CD4-positive, alpha-beta T cell (primary cell): ENCODE measurements at regions not wholly inside any gene's neighbourhood (a gene's known extent, or its start where the extent isn't known, plus 50 kb on each side); places are given as distances from the start of the nearest gene placed in this dataset.
A peak's percentile ranks its signal among the peaks of the same experiment; 100 is the strongest.

ENCODE experiments used
- ATAC-seq: fragments of 200-7000 bp; cut with Tn5 transposase; one replicate; pipeline ENCODE4 v1.10.0; 2022; ENCODE audit warnings: mild to moderate bottlenecking; ENCODE audit not compliant: poor library complexity
- CTCF ChIA-PET: fragments of 350-600 bp; sonication (Branson Sonifier 250); formaldehyde crosslinking; loops from one replicate; lab custom pipeline; 2021; ENCODE audit warnings: antibody characterized with exemption, inconsistent platforms; lab: Charles Lee
- POLR2A ChIA-PET: fragments of 350-600 bp; sonication (Branson Sonifier 250); formaldehyde crosslinking; loops from one replicate; lab custom pipeline; 2021; ENCODE audit warnings: antibody characterized with exemption, inconsistent platforms; lab: Charles Lee
- DNase-seq, 14 experiments: peaks; one replicate each; pipeline ENCODE4 v3.0.0-alpha.2; 2013 to 2020; ENCODE audit warnings: mixed read lengths in 2 of 14
- H3K27ac ChIP-seq, 2 donors: one replicate each; pipeline versions ENCODE4 v1.5.1 to v1.7.0; 2013; ENCODE audit warnings: low read length in 2 of 2, low read depth in 1 of 2, mild to moderate bottlenecking in 1 of 2
- H3K27me3 ChIP-seq, 2 experiments: 1 replicate in 1 of 2; 2 replicates in 1 of 2; pipeline versions ENCODE4 v1.6.1 to v1.7.0; 2013; ENCODE audit warnings: low read length in 2 of 2, control low read depth in 1 of 2, mild to moderate bottlenecking in 1 of 2, moderate library complexity in 1 of 2; ENCODE audit not compliant: insufficient read depth in 2 of 2, control insufficient read depth in 1 of 2
- H3K36me3 ChIP-seq: one replicate; pipeline ENCODE4 v1.6.1; 2013; ENCODE audit warnings: low read length, control low read depth; ENCODE audit not compliant: insufficient read depth
- H3K4me1 ChIP-seq: one replicate; pipeline ENCODE4 v1.6.1; 2013; ENCODE audit warnings: low read length, control low read depth; ENCODE audit not compliant: insufficient read depth
- H3K4me3 ChIP-seq: one replicate; pipeline ENCODE4 v1.5.1; 2013; ENCODE audit warnings: mild to moderate bottlenecking, low read length, moderate library complexity
- H3K9me3 ChIP-seq, 2 experiments: 1 replicate in 1 of 2; 2 replicates in 1 of 2; pipeline versions ENCODE4 v1.6.1 to v1.7.0; 2013; ENCODE audit warnings: low read length in 2 of 2, mild to moderate bottlenecking in 2 of 2, control low read depth in 1 of 2, moderate library complexity in 1 of 2; ENCODE audit not compliant: control insufficient read depth in 1 of 2, insufficient read depth in 1 of 2
- H3K27ac Mint-ChIP-seq: one replicate; pipeline ENCODE4 v1.8.0; 2020; ENCODE audit warnings: mixed read lengths
- H3K27me3 Mint-ChIP-seq: one replicate; pipeline ENCODE4 v1.8.0; 2021; ENCODE audit warnings: mixed read lengths
- H3K36me3 Mint-ChIP-seq: one replicate; pipeline ENCODE4 v1.8.0; 2021; ENCODE audit warnings: low read depth, mixed read lengths
- H3K4me1 Mint-ChIP-seq: one replicate; pipeline ENCODE4 v1.8.0; 2021; ENCODE audit warnings: low read depth, mixed read lengths
- H3K4me3 Mint-ChIP-seq: one replicate; pipeline ENCODE4 v1.8.0; 2020; ENCODE audit warnings: mild to moderate bottlenecking, mixed read lengths
- H3K9me3 Mint-ChIP-seq: one replicate; pipeline ENCODE4 v1.8.0; 2020; ENCODE audit warnings: mixed read lengths
- CTCF ChIP-seq: fragments of 200-600 bp; IDR thresholded peaks from one replicate; pipeline ENCODE4 v1.8.0; 2022; ENCODE audit warnings: antibody characterized with exemption, mild to moderate bottlenecking
- intact Hi-C, 2 experiments: fragments of 100-400 bp; cut with DNase I in 1 of 2; cut with micrococcal nuclease in 1 of 2; formaldehyde crosslinking; loops; one replicate each; pipeline versions ENCODE4 v1.15.1 to v1.9.0; 2023 to 2025; cut with DNase I, micrococcal nuclease

GRCh38 chr17:13922885-13923284 lies 146.4 kb upstream of the COX10 start:
- TF ChIP-seq CTCF = no peak

GRCh38 chr17:13925579-13925978 lies 143.7 kb upstream of the COX10 start:
- Mint-ChIP-seq H3K36me3 (no peaks in the 10 kb centered on the region), H3K4me3 (no peak overlapping the region), H3K27ac (no peak overlapping the region), H3K9me3 (peaks cover 4% of the 10 kb centered on the region), H3K4me1 (no peaks in the 10 kb centered on the region), H3K27me3 (no peaks in the 10 kb centered on the region)
- H3K27me3 ChIP-seq = no peaks in the 10 kb centered on the region
- no peaks in the 10 kb centered on the region for H3K9me3 ChIP-seq
- ChIA-PET POLR2A (no interaction called here), CTCF (no interaction called here)
- H3K36me3 ChIP-seq = no peaks in the 10 kb centered on the region
- TF ChIP-seq CTCF = no peak
- no peak overlapping the region for H3K4me3 ChIP-seq
- intact Hi-C loops = no loop called here
- no peak for DNase-seq
- H3K4me1 ChIP-seq = no peaks in the 10 kb centered on the region
- H3K27ac ChIP-seq = no peak overlapping the region
- ATAC-seq = no peak

More at GRCh38 chr17:13922885-13923284, 146.4 kb upstream of the COX10 start:
- no peaks in the 10 kb centered on the region for H3K9me3 Mint-ChIP-seq
- Histone ChIP-seq H3K27me3 (no peaks in the 10 kb centered on the region), H3K4me1 (no peaks in the 10 kb centered on the region), H3K4me3 (no peak overlapping the region), H3K36me3 (no peaks in the 10 kb centered on the region), H3K27ac (no peak overlapping the region), H3K9me3 (no peaks in the 10 kb centered on the region)
- H3K4me3 Mint-ChIP-seq = no peak overlapping the region
- H3K27me3 Mint-ChIP-seq = no peaks in the 10 kb centered on the region
- ChIA-PET POLR2A (no interaction called here), CTCF (no interaction called here)
- H3K27ac Mint-ChIP-seq = no peak overlapping the region
- intact Hi-C loops = no loop called here
- DNase-seq (no peak), ATAC-seq (no peak)
- H3K36me3 Mint-ChIP-seq = no peaks in the 10 kb centered on the region
- no peaks in the 10 kb centered on the region for H3K4me1 Mint-ChIP-seq

GRCh38 chr17:13931111-13931526 lies 138.2 kb upstream of the COX10 start:
- H3K4me3 ChIP-seq = no peak overlapping the region
- Mint-ChIP-seq H3K36me3 (no peaks in the 10 kb centered on the region), H3K9me3 (peaks cover 4% of the 10 kb centered on the region), H3K27me3 (no peaks in the 10 kb centered on the region), H3K4me1 (no peaks in the 10 kb centered on the region), H3K4me3 (no peak overlapping the region), H3K27ac (no peak overlapping the region)
- no peaks in the 10 kb centered on the region for H3K36me3 ChIP-seq
- ATAC-seq = no peak
- no peaks in the 10 kb centered on the region for H3K4me1 ChIP-seq
- ChIA-PET POLR2A (no interaction called here), CTCF (no interaction called here)
- no peaks in the 10 kb centered on the region for H3K9me3 ChIP-seq
- intact Hi-C loops = no loop called here
- peak in 3 of 14 experiments; percentile 20 to 68 (median 61) for DNase-seq
- no peak for TF ChIP-seq CTCF
- H3K27me3 ChIP-seq = no peaks in the 10 kb centered on the region
- H3K27ac ChIP-seq = no peak overlapping the region
